HG02943 (cell line): ENCODE measurements at regions not wholly inside any gene's neighbourhood (a gene's known extent, or its start where the extent isn't known, plus 50 kb on each side); places are given as distances from the start of the nearest gene placed in this dataset.
"Not testable (repeated sequence)": the region's sequence is repeated elsewhere in the genome, so short reads cannot be mapped to it uniquely, and the experiment has no call there.

Experiments
- ATAC-seq: cut with Tn5 transposase; IDR thresholded peaks from one replicate; pipeline ENCODE4 v1.9.1; 2021; ENCODE audit warnings: mild to moderate bottlenecking, low read depth, moderate library complexity; ENCODE audit not compliant: unreplicated experiment

GRCh38 chr10:4162571-4163286 lies 377.7 kb upstream of the KLF6 start:
- ATAC-seq: no peak

GRCh38 chr10:4159173-4159572 lies 374.2 kb upstream of the KLF6 start:
- no peak for ATAC-seq

DNA sequence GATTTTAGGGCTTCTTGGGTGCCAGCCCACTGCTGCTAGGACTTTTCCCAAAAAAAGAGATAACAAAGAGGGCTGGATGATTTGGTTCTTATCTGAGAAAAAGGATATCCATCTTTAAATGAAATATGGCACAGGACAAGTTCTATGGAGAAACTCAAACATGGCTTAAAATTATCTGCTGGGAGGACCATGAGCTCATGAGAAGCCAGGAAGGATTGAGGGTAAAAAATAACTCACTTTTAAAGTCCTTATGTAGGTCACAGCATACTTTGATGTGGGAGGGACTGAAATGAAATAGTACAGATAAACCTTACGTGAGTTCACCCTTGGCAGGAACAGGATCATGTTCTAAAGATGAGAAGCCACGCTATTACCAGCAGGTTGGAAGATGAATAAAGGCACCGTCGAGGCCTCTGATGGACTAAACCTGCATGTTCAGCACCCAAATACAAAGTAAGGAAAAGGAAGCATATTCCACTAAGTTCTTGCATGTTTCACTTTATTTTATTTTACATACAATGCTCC lies 369.2 kb upstream of the KLF6 start:
- no peak for ATAC-seq

GRCh38 chr10:4151466-4151865 lies 366.5 kb upstream of the KLF6 start:
- no peak for ATAC-seq

DNA sequence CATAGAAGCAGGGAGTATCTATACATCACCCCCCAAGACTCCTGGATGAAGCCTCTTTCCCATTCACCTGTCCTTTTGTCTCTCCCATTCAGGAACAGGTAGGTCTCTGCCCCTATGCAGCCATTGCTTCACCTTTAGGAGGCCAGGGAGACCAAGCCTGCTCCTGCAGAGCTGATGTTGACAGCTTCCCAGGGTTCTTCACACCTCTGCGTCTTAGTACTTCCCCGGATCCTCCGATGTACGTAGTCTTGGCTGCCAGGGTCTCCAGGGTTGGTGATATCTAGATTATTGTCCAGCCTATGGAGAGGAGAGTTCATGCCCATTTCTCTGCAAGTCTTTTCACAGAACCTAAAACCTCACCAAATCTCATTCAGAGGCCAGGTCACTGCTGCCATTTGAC lies 365.7 kb upstream of the KLF6 start:
- ATAC-seq: no peak

GRCh38 chr10:4149460-4149859 lies 364.5 kb upstream of the KLF6 start:
- not testable (repeated sequence) for ATAC-seq

- ATAC-seq: no peak
Observed at GRCh38 chr10:4147245-4147644, 362.2 kb upstream of the KLF6 start.

DNA sequence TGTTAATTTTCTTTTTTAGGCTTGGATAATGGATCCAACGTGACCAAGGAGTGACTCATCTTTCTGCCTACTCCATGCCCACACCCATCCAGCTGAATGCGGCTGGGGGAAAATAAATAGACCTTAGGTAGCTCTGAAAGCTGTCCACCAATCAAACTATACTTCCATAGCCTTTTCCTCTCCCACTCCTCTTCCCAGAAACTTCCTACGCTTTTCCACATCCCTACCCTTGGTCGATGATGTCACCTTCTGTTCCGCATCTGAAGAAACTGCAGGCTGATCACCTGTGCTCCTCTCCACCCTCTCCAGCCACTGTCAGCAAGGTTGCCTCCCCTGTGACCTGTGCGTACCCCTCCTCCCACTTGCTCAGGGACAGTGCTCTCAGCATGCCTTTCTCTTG lies 359.8 kb upstream of the KLF6 start:
- ATAC-seq: no peak

DNA sequence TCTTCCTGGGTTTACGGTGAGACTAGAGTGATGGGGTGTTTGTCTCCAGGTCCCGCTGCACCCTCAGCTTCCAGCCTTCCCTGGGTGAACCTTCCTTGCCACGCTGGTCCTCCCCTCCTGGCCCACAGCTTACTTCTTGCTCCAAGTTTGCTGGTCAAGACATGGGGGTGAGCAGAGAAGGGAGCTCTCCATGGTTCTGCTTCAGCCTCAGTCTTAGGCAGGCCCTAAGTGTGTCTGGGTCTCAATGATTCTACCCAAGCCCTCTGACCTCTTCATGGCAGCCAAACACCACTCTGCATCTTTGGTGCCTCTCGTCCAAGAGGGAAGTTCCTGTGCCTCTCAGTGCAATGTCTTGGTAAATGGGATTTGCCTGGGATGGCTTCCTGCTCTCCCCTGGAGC lies 356.5 kb upstream of the KLF6 start:
- ATAC-seq: no peak

GRCh38 chr10:4138146-4138721 lies 353.2 kb upstream of the KLF6 start:
- ATAC-seq: no peak

DNA sequence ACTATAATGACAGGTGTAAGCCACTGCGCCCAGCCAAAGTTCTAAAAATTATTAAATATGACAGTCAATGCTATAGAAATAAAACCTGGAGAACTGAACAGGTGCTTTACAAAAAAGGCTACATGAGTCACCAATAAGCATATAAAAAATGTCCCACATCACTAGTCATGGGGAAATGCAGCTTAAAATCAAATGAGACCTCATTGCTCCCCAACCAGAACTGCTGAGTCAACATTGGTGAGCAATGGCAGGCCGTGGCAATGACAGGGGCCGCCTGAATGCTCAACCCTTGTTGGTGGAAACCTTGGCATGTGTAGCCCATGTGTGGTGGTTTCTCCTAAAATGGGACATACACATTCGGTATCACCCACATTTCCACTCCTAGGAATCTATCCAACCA lies 352.3 kb upstream of the KLF6 start:
- no peak for ATAC-seq

DNA sequence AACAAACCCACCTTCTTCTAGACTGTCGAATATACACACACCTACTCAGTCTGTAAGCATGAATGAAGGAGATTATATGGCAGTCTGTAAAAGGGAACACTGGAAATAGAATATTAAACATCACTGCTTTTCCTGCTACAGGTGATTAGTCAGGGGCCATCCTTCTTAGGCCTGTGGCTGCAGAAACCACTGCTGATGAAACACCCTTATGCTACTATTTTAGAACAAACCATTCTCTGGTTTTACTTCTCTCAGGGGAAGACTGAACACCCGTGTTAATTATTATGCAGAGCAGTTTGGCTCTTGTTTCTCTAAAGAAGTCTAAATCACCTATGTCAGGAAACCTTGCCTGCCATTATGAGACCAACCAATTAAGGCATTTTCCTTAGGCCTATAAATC lies 351.1 kb upstream of the KLF6 start:
- peak; percentile 85 for ATAC-seq

DNA sequence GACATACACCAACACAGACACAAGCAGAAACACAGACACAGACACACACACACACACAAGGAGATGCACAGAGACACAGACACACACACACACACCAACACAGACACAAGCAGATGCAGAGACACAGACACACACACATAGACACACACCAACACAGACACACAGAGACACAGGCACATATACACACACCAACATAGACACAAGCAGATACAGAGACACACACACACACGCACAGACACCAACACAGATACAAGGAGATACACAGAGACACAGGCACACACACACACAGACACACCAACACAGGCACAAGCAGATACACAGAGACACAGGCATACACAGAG lies 347.2 kb upstream of the KLF6 start:
- no peak for ATAC-seq

DNA sequence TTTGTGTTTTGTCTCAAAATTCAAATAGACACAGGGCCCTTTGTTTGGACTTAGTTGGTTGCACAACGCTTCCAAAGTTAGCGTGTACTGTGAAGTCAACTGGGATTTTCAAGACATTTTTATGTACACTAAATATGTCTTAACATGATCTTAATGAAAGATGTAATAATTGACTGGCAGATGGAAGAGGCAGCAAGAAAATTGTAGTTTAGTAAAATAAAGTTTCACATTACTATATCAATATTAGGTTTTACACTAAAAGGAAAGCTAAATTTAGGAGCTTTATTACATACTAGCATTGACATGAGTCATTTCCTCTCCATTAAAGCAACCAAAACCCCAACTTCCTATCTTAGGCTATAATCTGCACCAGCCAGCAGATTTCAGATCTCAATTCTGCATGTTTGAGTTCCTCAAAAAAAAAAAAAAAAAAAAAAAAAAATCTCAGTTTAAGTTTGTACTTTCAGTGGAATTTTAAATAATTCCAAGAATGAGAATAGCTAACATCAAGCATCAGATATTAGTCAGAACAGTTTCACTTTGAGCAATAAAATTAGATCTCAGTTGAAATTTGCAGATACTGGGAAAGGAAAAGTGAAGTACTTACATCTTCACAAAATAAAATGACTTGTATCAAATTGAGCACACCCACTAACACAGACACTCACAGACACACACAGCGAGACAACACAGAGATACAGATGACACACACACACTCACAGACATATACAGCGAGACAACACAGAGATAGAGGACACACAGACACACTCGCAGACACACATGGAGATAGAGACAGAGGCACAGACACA lies 346.6 kb upstream of the KLF6 start:
- peak; percentile 48 for ATAC-seq

GRCh38 chr10:4130685-4131084 lies 345.7 kb upstream of the KLF6 start:
- no peak for ATAC-seq

- no peak for ATAC-seq
Observed at GRCh38 chr10:4129866-4130477, 345.0 kb upstream of the KLF6 start.

GRCh38 chr10:4127518-4128315 lies 342.7 kb upstream of the KLF6 start:
- peak; percentile 72 for ATAC-seq

- ATAC-seq: no peak
Observed at GRCh38 chr10:4125776-4126175, 340.8 kb upstream of the KLF6 start.

DNA sequence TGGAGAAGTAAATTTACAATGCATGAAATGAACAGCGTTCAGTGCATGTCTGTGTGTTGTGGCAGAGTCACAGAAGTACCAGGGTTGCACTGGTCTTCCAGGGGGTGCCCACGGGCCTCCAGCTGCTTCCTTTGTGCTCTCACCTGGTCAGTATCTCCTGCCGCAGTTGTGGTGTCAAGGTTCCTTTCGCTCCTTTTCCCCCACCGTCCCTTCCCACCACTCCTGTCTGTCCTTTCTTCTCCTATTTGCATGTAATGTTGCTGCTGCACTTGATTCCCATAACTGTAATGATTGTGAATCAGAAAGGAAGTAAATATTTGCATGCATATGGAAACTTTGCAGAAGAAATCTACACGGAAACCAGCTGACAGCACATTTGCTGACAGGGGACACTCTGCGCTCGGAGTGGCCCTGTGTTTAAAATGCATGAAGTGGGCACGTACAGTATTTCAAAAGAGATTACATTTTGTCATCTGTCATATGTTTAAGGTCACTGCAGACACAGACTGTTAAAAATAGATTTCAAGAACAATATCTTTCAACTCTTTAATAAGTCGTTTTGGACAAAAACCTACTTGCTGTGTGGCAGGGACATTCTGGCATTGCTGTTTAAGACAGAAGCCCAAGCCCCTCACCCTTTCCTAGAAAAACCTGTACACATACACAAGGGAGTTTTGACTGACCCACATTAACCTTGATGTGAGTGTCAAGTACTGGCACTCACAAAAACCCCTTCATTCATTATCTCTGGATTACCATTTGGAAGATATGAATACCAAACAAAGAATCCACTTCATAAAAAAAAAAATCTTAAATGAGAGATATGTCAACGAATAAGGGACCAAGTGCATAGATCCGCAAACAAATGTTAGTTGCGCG lies 336.7 kb upstream of the KLF6 start:
- ATAC-seq: peak; percentile 76
